HG03571 (cell line): ENCODE measurements at regions not wholly inside any gene's neighbourhood (a gene's known extent, or its start where the extent isn't known, plus 50 kb on each side); places are given as distances from the start of the nearest gene placed in this dataset.
"Not testable (repeated sequence)": the region's sequence is repeated elsewhere in the genome, so short reads cannot be mapped to it uniquely, and the experiment has no call there.

Source experiments
- ATAC-seq: cut with Tn5 transposase; IDR thresholded peaks from one replicate; pipeline ENCODE4 v1.9.1; 2021; ENCODE audit not compliant: unreplicated experiment

DNA sequence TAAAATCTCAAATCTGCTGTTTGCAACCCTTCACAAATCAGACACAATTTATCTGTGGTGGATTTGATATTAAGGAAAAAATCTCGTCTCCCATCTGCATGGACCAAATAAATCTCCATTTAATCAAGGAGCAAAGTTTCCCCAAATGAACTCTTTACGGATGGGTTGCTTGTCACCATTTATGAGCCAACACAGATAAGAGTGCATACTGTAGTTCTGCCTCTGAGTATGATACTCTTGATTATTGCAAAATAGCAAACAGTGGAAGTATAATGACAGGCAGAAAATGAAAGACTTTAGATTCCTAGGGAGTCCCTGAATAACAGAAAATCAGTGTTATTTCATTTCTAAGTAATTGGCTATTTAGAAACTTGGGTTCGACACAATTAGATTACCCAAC is 1395.9 kb downstream of the FAM181B start:
- no peak for ATAC-seq

DNA sequence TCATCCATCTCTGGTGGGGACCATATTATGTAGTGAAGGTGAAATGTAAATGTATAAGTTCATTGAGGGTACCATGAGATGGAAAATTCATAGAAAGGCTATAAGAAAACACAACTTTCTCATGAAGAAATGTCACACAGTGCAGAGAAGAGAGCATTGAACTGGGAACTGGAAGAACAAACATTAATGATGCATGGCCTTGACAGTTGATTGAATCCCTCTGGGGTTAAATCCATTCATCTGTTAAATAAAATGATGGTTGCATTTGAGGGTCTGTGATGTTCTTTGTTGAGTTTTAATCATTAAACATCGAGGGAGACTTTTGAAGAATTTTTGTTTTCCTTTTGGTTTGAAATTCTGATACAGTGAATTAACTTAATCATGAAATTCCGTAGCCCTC is 1401.4 kb downstream of the FAM181B start:
- ATAC-seq = no peak

DNA sequence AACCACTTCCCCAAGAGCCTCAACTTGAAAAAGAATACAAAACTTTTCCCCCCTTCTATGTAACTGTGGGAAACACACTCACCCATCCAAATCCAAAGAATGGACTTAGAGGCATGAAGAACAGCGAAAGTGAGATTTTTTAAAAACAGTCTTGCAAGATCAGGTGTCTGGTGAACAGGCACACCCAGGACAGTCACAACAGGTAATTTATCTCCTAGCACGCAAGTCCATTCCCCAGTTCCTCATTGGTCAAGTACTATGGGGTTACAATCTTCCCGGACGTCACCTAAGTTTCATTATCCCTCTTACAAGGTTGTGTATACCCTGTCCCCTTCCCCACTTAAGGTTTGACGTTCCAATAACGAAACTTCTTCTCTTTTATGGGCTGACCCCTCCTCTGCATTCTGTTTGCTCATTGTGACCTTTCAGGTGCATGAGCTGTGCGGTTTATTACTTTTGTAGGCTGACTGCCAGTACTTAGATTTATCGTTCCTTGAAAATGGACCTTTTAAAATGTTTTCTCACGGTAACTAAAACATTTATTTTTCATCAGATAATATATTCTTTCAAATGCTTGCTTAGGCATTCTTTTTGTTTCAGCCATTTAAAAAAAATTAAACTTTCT is 1401.9 kb downstream of the FAM181B start:
- ATAC-seq = no peak

DNA sequence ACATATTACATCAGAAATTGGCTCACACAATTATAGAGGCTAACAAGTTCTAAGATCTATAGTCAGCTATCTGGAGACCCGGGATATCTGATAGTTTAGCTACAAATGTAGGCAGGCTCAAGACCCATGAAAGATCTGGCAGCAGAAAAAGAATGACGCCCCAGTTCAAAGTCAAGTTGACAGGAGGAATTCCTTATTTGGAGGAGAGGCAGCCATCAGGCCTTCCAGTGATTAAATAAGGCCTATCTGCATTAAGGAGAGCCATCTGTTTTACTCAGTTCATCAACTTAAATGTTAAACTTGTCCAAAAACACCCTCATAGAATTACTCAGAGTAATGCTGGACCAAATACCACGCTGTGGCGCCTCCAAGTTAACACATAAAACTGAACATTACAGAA is 1402.6 kb downstream of the FAM181B start:
- no peak for ATAC-seq

GRCh38 chr11:81303038-81303664 is 1430.5 kb downstream of the FAM181B start:
- no peak for ATAC-seq

- ATAC-seq = no peak
These were observed 1432.4 kb downstream of the FAM181B start for GRCh38 chr11:81301166-81301830.

- ATAC-seq = no peak
These were observed 1446.7 kb downstream of the FAM181B start for GRCh38 chr11:81286959-81287358.

- ATAC-seq = no peak
These were observed 1447.1 kb downstream of the FAM181B start for GRCh38 chr11:81286550-81286949.

DNA sequence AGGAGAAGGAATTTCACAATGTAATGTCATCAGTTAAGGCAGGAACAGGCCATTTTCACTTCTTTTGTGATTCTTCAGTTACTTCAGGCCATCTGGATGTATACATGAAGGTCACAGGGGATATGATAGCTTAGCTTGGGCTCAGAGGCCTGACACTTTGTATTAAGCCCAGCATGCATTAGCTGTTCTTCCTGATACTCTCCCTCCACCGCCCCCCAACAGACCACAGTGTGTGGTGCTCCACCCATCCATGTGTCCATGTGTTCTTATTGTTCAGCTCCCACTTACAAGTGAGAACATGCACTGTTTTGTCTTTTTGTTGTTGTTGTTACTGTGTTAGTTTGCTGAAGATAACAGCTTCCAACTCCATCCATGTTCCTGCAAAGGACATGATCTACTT is 1453.4 kb downstream of the FAM181B start:
- not testable (repeated sequence) for ATAC-seq

- no peak for ATAC-seq
These were observed 1454.7 kb downstream of the FAM181B start for GRCh38 chr11:81278991-81279390.

DNA sequence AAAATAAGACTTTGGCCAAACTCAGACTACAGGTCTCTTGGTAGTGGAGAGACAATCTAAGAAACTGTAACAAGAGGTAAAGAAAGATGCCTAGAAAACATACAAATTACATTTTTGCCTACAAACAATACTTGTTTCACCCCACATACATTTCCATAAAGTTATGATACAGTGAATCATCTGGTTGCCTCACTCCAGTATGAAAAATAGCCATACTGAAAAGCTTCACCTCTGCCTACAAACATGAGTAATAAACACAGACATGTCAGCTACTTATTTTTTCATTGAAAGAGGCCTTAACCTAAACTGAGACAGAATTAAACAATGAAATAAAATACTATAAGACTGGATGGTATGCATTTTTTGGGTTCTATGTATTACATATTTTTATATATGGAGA is 1463.0 kb downstream of the FAM181B start:
- ATAC-seq = no peak

DNA sequence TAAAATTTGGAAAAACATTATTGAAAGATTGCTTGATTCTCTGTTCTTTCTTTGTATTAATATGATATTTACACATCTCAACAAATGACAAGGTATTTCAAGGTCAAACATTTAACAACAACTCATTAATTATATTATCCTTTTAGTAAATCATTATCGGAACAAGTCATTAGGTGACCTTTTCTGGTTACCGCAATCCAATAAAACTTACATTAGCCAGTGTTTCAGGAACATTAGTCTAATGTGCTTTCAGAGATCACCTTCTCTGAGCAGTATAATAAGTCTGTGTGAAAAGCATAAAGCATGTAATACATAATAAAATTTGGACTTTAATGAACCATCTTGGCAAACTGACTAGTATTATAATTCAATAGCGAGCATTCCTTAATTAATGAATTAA is 1466.4 kb downstream of the FAM181B start:
- ATAC-seq = no peak

- ATAC-seq = no peak
These were observed 1474.2 kb downstream of the FAM181B start for GRCh38 chr11:81259471-81259870.

GRCh38 chr11:81255895-81256294 is 1477.8 kb downstream of the FAM181B start:
- no peak for ATAC-seq

GRCh38 chr11:81253244-81253643 is 1480.4 kb downstream of the FAM181B start:
- no peak for ATAC-seq

GRCh38 chr11:81246941-81247340 is 1486.7 kb downstream of the FAM181B start:
- no peak for ATAC-seq

DNA sequence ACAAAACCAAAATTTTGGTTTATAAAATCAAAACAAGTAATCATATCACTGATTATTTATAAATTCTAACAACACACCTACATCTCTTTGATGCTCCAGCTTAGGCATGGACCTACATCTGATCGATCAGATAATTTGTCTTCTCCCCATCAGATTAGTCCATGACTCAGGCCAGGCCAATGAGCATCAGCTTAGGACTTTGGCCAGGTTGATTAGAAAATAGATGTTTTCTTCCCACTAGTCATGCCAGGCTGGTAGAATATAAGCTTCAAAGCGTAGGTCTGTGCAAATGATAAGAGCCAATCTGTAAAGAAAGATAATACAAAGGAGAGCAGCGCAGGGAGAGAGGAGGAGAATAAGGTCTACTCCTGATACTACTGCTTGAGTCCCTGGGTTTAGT is 1487.9 kb downstream of the FAM181B start:
- no peak for ATAC-seq

- no peak for ATAC-seq
These were observed 1491.9 kb downstream of the FAM181B start for GRCh38 chr11:81241672-81242275.

GRCh38 chr11:81237139-81237538 is 1496.5 kb downstream of the FAM181B start:
- no peak for ATAC-seq

GRCh38 chr11:81227409-81227808 is 1506.3 kb downstream of the FAM181B start:
- not testable (repeated sequence) for ATAC-seq

- ATAC-seq = no peak
These were observed 1509.3 kb downstream of the FAM181B start for GRCh38 chr11:81224396-81224795.

- ATAC-seq = no peak
These were observed 1511.2 kb downstream of the FAM181B start for GRCh38 chr11:81222491-81222890.
